WTC11 (cell line): ENCODE measurements at regions not wholly inside any gene's neighbourhood (a gene's known extent, or its start where the extent isn't known, plus 50 kb on each side); places are given as distances from the start of the nearest gene placed in this dataset.

Source experiments
- ATAC-seq: fragments of 200-7000 bp; cut with Tn5 transposase; 2 replicates; pipeline ENCODE4 v1.10.0; 2021; ENCODE audit warnings: mild to moderate bottlenecking, moderate library complexity
- CTCF ChIA-PET: fragments of 300-600 bp; sonication (Branson Sonifier 250); formaldehyde crosslinking; loops from one replicate; lab custom pipeline; 2021; ENCODE audit warnings: antibody characterized with exemption; lab: Charles Lee
- POLR2A ChIA-PET: fragments of 350-600 bp; sonication (Branson Sonifier 250); formaldehyde crosslinking; loops from one replicate; lab custom pipeline; 2021; ENCODE audit warnings: antibody characterized with exemption; lab: Charles Lee
- DNase-seq: peaks from one replicate; pipeline ENCODE4 v3.0.0; 2021; ENCODE audit warnings: low spot score
- H3K27ac Mint-ChIP-seq: 2 replicates; pipeline ENCODE4 v1.8.0; 2021; ENCODE audit warnings: mixed read lengths
- H3K27me3 Mint-ChIP-seq: 2 replicates; pipeline ENCODE4 v1.8.0; 2021; ENCODE audit warnings: low read depth, mild to moderate bottlenecking, moderate library complexity, mixed read lengths
- H3K36me3 Mint-ChIP-seq: 2 replicates; pipeline ENCODE4 v1.8.0; 2021; ENCODE audit warnings: mixed read lengths
- H3K4me1 Mint-ChIP-seq: 2 replicates; pipeline ENCODE4 v1.8.0; 2022; ENCODE audit warnings: mixed read lengths
- H3K4me3 Mint-ChIP-seq: 2 replicates; pipeline ENCODE4 v1.8.0; 2021; ENCODE audit warnings: mild to moderate bottlenecking, moderate library complexity, mixed read lengths
- H3K9me3 Mint-ChIP-seq: 2 replicates; pipeline ENCODE4 v1.8.0; 2021; ENCODE audit warnings: mixed read lengths
- AR ChIP-seq: fragments of 250-450 bp; sonication (Bioruptor Pico); IDR thresholded peaks from 2 replicates; pipeline ENCODE4 v1.9.0; 2021; ENCODE audit warnings: mild to moderate bottlenecking
- ATF1 ChIP-seq: sonication (generic); formaldehyde crosslinking; IDR thresholded peaks from 2 replicates; pipeline ENCODE4 v1.8.1; 2023; ENCODE audit warnings: mild to moderate bottlenecking, moderate library complexity, missing genetic modification reagents
- ATF2 ChIP-seq: sonication (generic); formaldehyde crosslinking; IDR thresholded peaks from 2 replicates; pipeline ENCODE4 v1.8.1; 2022; ENCODE audit warnings: low read depth, missing genetic modification reagents, borderline replicate concordance
- ATF6 ChIP-seq: sonication (generic); formaldehyde crosslinking; IDR thresholded peaks from 2 replicates; pipeline ENCODE4 v1.8.1; 2023; ENCODE audit warnings: mild to moderate bottlenecking, missing genetic modification reagents
- CBFB ChIP-seq: sonication (generic); formaldehyde crosslinking; IDR thresholded peaks from 2 replicates; pipeline ENCODE4 v1.8.1; 2022; ENCODE audit warnings: mild to moderate bottlenecking, low read depth, missing genetic modification reagents
- CREM ChIP-seq: sonication (generic); formaldehyde crosslinking; IDR thresholded peaks from 2 replicates; pipeline ENCODE4 v1.8.1; 2022; ENCODE audit warnings: mild to moderate bottlenecking, missing genetic modification reagents, moderate library complexity
- E2F4 ChIP-seq: sonication (generic); formaldehyde crosslinking; IDR thresholded peaks from 2 replicates; pipeline ENCODE4 v1.8.1; 2022; ENCODE audit warnings: low read depth, mild to moderate bottlenecking, moderate library complexity, missing genetic modification reagents, borderline replicate concordance
- FOXK1 ChIP-seq: sonication (generic); formaldehyde crosslinking; IDR thresholded peaks from 2 replicates; pipeline ENCODE4 v1.8.0; 2022; ENCODE audit warnings: mild to moderate bottlenecking, moderate library complexity, missing genetic modification reagents
- MXD4 ChIP-seq: fragments of 250-450 bp; sonication (Bioruptor Pico); IDR thresholded peaks from 2 replicates; pipeline ENCODE4 v1.8.0; 2021; ENCODE audit warnings: mild to moderate bottlenecking, moderate library complexity, borderline replicate concordance
- NR1H2 ChIP-seq: sonication (generic); formaldehyde crosslinking; IDR thresholded peaks from 2 replicates; pipeline ENCODE4 v1.9.0; 2021; ENCODE audit warnings: mild to moderate bottlenecking, moderate library complexity, missing genetic modification reagents
- NR2C2 ChIP-seq: sonication (generic); formaldehyde crosslinking; IDR thresholded peaks from 2 replicates; pipeline ENCODE4 v1.8.0; 2022; ENCODE audit warnings: mild to moderate bottlenecking, missing genetic modification reagents
- PRRX2 ChIP-seq: fragments of 250-450 bp; sonication (Bioruptor Pico); IDR thresholded peaks from 2 replicates; pipeline ENCODE4 v1.8.0; 2021; ENCODE audit warnings: mild to moderate bottlenecking
- RELA ChIP-seq: sonication (generic); formaldehyde crosslinking; IDR thresholded peaks from 2 replicates; pipeline ENCODE4 v1.8.1; 2022; ENCODE audit warnings: missing genetic modification reagents, mild to moderate bottlenecking, borderline replicate concordance
- USF2 ChIP-seq: sonication (generic); formaldehyde crosslinking; IDR thresholded peaks from 2 replicates; pipeline ENCODE4 v1.8.1; 2023; ENCODE audit warnings: mild to moderate bottlenecking, missing genetic modification reagents, moderate library complexity
- ZNF121 ChIP-seq: sonication (generic); formaldehyde crosslinking; IDR thresholded peaks from 2 replicates; pipeline ENCODE4 v1.8.0; 2023; ENCODE audit warnings: missing genetic modification reagents
- ZNF396 ChIP-seq: fragments of 250-450 bp; sonication (Bioruptor Pico); IDR thresholded peaks from 2 replicates; pipeline ENCODE4 v1.8.0; 2021; ENCODE audit warnings: mild to moderate bottlenecking, moderate library complexity, borderline replicate concordance
- ZNF425 ChIP-seq: fragments of 250-450 bp; sonication (Bioruptor Pico); conservative IDR thresholded peaks from 2 replicates; pipeline ENCODE4 v1.9.0; 2021; ENCODE audit warnings: mild to moderate bottlenecking
- ZNF512 ChIP-seq: sonication (generic); formaldehyde crosslinking; IDR thresholded peaks from 2 replicates; pipeline ENCODE4 v1.8.1; 2022; ENCODE audit warnings: missing genetic modification reagents, borderline replicate concordance

- no peak for TF ChIP-seq ATF6 (CRISPR knock-in tag)
- no peak for TF ChIP-seq ZNF396 (CRISPR knock-in tag)
- no peak for TF ChIP-seq ZNF512 (CRISPR knock-in tag)
- TF ChIP-seq PRRX2 (CRISPR knock-in tag): no peak
- TF ChIP-seq ATF1 (CRISPR knock-in tag): no peak
- TF ChIP-seq E2F4: no peak
- no peak for TF ChIP-seq CBFB (CRISPR knock-in tag)
- no peak for TF ChIP-seq ZNF425
- no peak for TF ChIP-seq MXD4 (CRISPR knock-in tag)
- no peak for TF ChIP-seq NR2C2 (CRISPR knock-in tag)
- TF ChIP-seq USF2 (CRISPR knock-in tag): no peak
These were observed 159.4 kb upstream of the FST start (continued) for GRCh38 chr5:53321073-53321472.

- 0 out of 2 replicates have a peak, but pooled peaks cover 3% of the 10 kb centered on the region for H3K4me1 Mint-ChIP-seq
- CTCF ChIA-PET: no interaction called here
- TF ChIP-seq FOXK1 (CRISPR knock-in tag): no peak
- TF ChIP-seq CREM (CRISPR knock-in tag): no peak
- TF ChIP-seq RELA: no peak
- no peak for TF ChIP-seq USF2 (CRISPR knock-in tag)
- no peak for TF ChIP-seq ZNF121
- TF ChIP-seq ATF2: no peak
- no peak for TF ChIP-seq AR (CRISPR knock-in tag)
- TF ChIP-seq NR1H2 (CRISPR knock-in tag): no peak
- peaks cover 4% of the 10 kb centered on the region for H3K9me3 Mint-ChIP-seq
- no peak overlapping the region for H3K4me3 Mint-ChIP-seq
- DNase-seq: no peak
- no peak for ATAC-seq
- POLR2A ChIA-PET: no interaction called here
- H3K27me3 Mint-ChIP-seq: no peaks in the 10 kb centered on the region
- no peak overlapping the region for H3K27ac Mint-ChIP-seq
- no peaks in the 10 kb centered on the region for H3K36me3 Mint-ChIP-seq
These were observed 158.7 kb upstream of the FST start for GRCh38 chr5:53321721-53322120.
